BLaER1 (cell line): ENCODE measurements at regions not wholly inside any gene's neighbourhood (a gene's known extent, or its start where the extent isn't known, plus 50 kb on each side); places are given as distances from the start of the nearest gene placed in this dataset.
A peak's percentile ranks its signal among the peaks of the same experiment; 100 is the strongest.
"Not testable (repeated sequence)": the region's sequence is repeated elsewhere in the genome, so short reads cannot be mapped to it uniquely, and the experiment has no call there.

Experiments
- H3K27ac ChIP-seq: shearing (Covaris generic); formaldehyde crosslinking; 2 replicates; pipeline ENCODE4 v1.8.1; 2022
- H3K27me3 ChIP-seq: shearing (Covaris generic); formaldehyde crosslinking; 2 replicates; pipeline ENCODE4 v1.8.1; 2022
- H3K36me3 ChIP-seq: shearing (Covaris generic); formaldehyde crosslinking; 2 replicates; pipeline ENCODE4 v1.8.1; 2022
- H3K4me1 ChIP-seq: shearing (Covaris generic); formaldehyde crosslinking; 2 replicates; pipeline ENCODE4 v1.8.1; 2022
- H3K4me2 ChIP-seq: shearing (Covaris generic); formaldehyde crosslinking; 2 replicates; pipeline ENCODE4 v1.8.1; 2022
- H3K4me3 ChIP-seq: shearing (Covaris generic); formaldehyde crosslinking; 2 replicates; pipeline ENCODE4 v1.8.1; 2022
- H3K9ac ChIP-seq: shearing (Covaris generic); formaldehyde crosslinking; 2 replicates; pipeline ENCODE4 v1.8.1; 2022
- H3K9me3 ChIP-seq: shearing (Covaris generic); formaldehyde crosslinking; 2 replicates; pipeline ENCODE4 v1.8.1; 2022
- H4K20me1 ChIP-seq: shearing (Covaris generic); formaldehyde crosslinking; 2 replicates; pipeline ENCODE4 v1.8.1; 2022
- Cebpa-rat ChIP-seq: shearing (Covaris generic); IDR thresholded peaks from 2 replicates; pipeline ENCODE4 v1.8.1; 2022

- Histone ChIP-seq H3K9me3 (no peaks in the 10 kb centered on the region), H4K20me1 (no peaks in the 10 kb centered on the region), H3K4me2 (no peak overlapping the region), H3K4me1 (no peaks in the 10 kb centered on the region), H3K9ac (no peak overlapping the region), H3K27me3 (no peaks in the 10 kb centered on the region), H3K27ac (no peak overlapping the region), H3K36me3 (no peaks in the 10 kb centered on the region), H3K4me3 (no peak overlapping the region)
- TF ChIP-seq Cebpa-rat: no peak
These were observed 114.1 kb downstream of the FAR1 start for GRCh38 chr11:13782390-13783075.

- no peaks in the 10 kb centered on the region for H3K4me1 ChIP-seq
- H3K27ac ChIP-seq: no peak overlapping the region
- no peak overlapping the region for H3K4me2 ChIP-seq
- no peaks in the 10 kb centered on the region for H3K27me3 ChIP-seq
- no peak for TF ChIP-seq Cebpa-rat
- no peak overlapping the region for H3K9ac ChIP-seq
- H4K20me1 ChIP-seq: no peaks in the 10 kb centered on the region
- H3K9me3 ChIP-seq: no peaks in the 10 kb centered on the region
- H3K4me3 ChIP-seq: no peak overlapping the region
- no peaks in the 10 kb centered on the region for H3K36me3 ChIP-seq
These were observed 116.0 kb downstream of the FAR1 start for GRCh38 chr11:13784441-13784840.

GRCh38 chr11:13784855-13785254 is 116.4 kb downstream of the FAR1 start:
- H3K9me3 ChIP-seq: no peaks in the 10 kb centered on the region
- H3K27ac ChIP-seq: no peak overlapping the region
- no peaks in the 10 kb centered on the region for H3K36me3 ChIP-seq
- H3K4me3 ChIP-seq: no peak overlapping the region
- H3K4me2 ChIP-seq: no peak overlapping the region
- H3K27me3 ChIP-seq: no peaks in the 10 kb centered on the region
- H3K9ac ChIP-seq: no peak overlapping the region
- H3K4me1 ChIP-seq: no peaks in the 10 kb centered on the region
- no peak for TF ChIP-seq Cebpa-rat
- no peaks in the 10 kb centered on the region for H4K20me1 ChIP-seq

GRCh38 chr11:13786688-13787087 is 118.2 kb downstream of the FAR1 start:
- H3K36me3 ChIP-seq: no peaks in the 10 kb centered on the region
- no peaks in the 10 kb centered on the region for H3K4me1 ChIP-seq
- H3K9me3 ChIP-seq: no peaks in the 10 kb centered on the region
- no peak overlapping the region for H3K27ac ChIP-seq
- no peak overlapping the region for H3K9ac ChIP-seq
- no peaks in the 10 kb centered on the region for H3K27me3 ChIP-seq
- TF ChIP-seq Cebpa-rat: no peak
- H4K20me1 ChIP-seq: no peaks in the 10 kb centered on the region
- H3K4me2 ChIP-seq: no peak overlapping the region
- H3K4me3 ChIP-seq: no peak overlapping the region

- not testable (repeated sequence) for H3K36me3 ChIP-seq, H4K20me1 ChIP-seq, H3K4me2 ChIP-seq, H3K27ac ChIP-seq, H3K4me1 ChIP-seq, H3K27me3 ChIP-seq, H3K9ac ChIP-seq, H3K4me3 ChIP-seq
- H3K9me3 ChIP-seq: peaks cover 24% of the 10 kb centered on the region
These were observed 129.1 kb downstream of the FAR1 start for GRCh38 chr11:13797616-13798015.

- Histone ChIP-seq H3K27ac (no peak overlapping the region), H3K4me2 (no peak overlapping the region)
- no peak for TF ChIP-seq Cebpa-rat
These were observed 132.4 kb downstream of the FAR1 start for GRCh38 chr11:13800901-13801300.

GRCh38 chr11:13818325-13818724 is 144.2 kb upstream of the SPON1 start:
- Histone ChIP-seq H3K27ac (no peak overlapping the region), H3K4me1 (no peaks in the 10 kb centered on the region), H3K4me2 (no peak overlapping the region), H4K20me1 (no peaks in the 10 kb centered on the region), H3K9me3 (peaks cover 8% of the 10 kb centered on the region), H3K9ac (no peak overlapping the region), H3K27me3 (no peaks in the 10 kb centered on the region), H3K36me3 (no peaks in the 10 kb centered on the region), H3K4me3 (no peak overlapping the region)
- no peak for TF ChIP-seq Cebpa-rat

More at GRCh38 chr11:13800901-13801300, 132.4 kb downstream of the FAR1 start:
- no peaks in the 10 kb centered on the region for H4K20me1 ChIP-seq
- H3K4me1 ChIP-seq: no peaks in the 10 kb centered on the region
- H3K9me3 ChIP-seq: peaks cover 24% of the 10 kb centered on the region
- no peaks in the 10 kb centered on the region for H3K27me3 ChIP-seq
- no peak overlapping the region for H3K9ac ChIP-seq
- H3K36me3 ChIP-seq: no peaks in the 10 kb centered on the region
- H3K4me3 ChIP-seq: no peak overlapping the region

GRCh38 chr11:13826505-13827278 is 135.8 kb upstream of the SPON1 start:
- 0 out of 2 replicates have a peak overlapping the region, but pooled peaks have one; percentile 5 for H3K4me2 ChIP-seq
- TF ChIP-seq Cebpa-rat: no peak

GRCh38 chr11:13831696-13832095 is 130.8 kb upstream of the SPON1 start:
- TF ChIP-seq Cebpa-rat: no peak
- H3K4me2 ChIP-seq: no peak overlapping the region

More at GRCh38 chr11:13826505-13827278, 135.8 kb upstream of the SPON1 start:
- H4K20me1 ChIP-seq: no peaks in the 10 kb centered on the region
- no peaks in the 10 kb centered on the region for H3K36me3 ChIP-seq
- H3K4me3 ChIP-seq: no peak overlapping the region
- no peaks in the 10 kb centered on the region for H3K27me3 ChIP-seq
- H3K9ac ChIP-seq: no peak overlapping the region
- no peak overlapping the region for H3K27ac ChIP-seq
- peaks cover 21% of the 10 kb centered on the region for H3K9me3 ChIP-seq
- H3K4me1 ChIP-seq: 0 out of 2 replicates have a peak, but pooled peaks cover 5% of the 10 kb centered on the region

GRCh38 chr11:13834463-13834862 is 128.1 kb upstream of the SPON1 start:
- Histone ChIP-seq H3K4me3 (no peak overlapping the region), H3K4me1 (no peaks in the 10 kb centered on the region), H3K9me3 (peaks cover 21% of the 10 kb centered on the region), H3K9ac (no peak overlapping the region), H4K20me1 (no peaks in the 10 kb centered on the region), H3K27me3 (no peaks in the 10 kb centered on the region), H3K36me3 (no peaks in the 10 kb centered on the region), H3K4me2 (no peak overlapping the region), H3K27ac (no peak overlapping the region)
- no peak for TF ChIP-seq Cebpa-rat

More at GRCh38 chr11:13831696-13832095, 130.8 kb upstream of the SPON1 start:
- no peaks in the 10 kb centered on the region for H3K36me3 ChIP-seq
- H3K27ac ChIP-seq: no peak overlapping the region
- H3K9ac ChIP-seq: no peak overlapping the region
- H4K20me1 ChIP-seq: no peaks in the 10 kb centered on the region
- H3K27me3 ChIP-seq: no peaks in the 10 kb centered on the region
- 0 out of 2 replicates have a peak, but pooled peaks cover 5% of the 10 kb centered on the region for H3K4me1 ChIP-seq
- no peak overlapping the region for H3K4me3 ChIP-seq
- peaks cover 25% of the 10 kb centered on the region for H3K9me3 ChIP-seq
